DMS53 treated with DMSO at 0.1 percent for 48 hours (cell line): ENCODE measurements at regions not wholly inside any gene's neighbourhood (a gene's known extent, or its start where the extent isn't known, plus 50 kb on each side); places are given as distances from the start of the nearest gene placed in this dataset.

Experiments used
- DNase-seq: peaks from one replicate; lab custom pipeline; 2025; ENCODE audit not compliant: unreplicated experiment; lab: John Stamatoyannopoulos, UW

DNA sequence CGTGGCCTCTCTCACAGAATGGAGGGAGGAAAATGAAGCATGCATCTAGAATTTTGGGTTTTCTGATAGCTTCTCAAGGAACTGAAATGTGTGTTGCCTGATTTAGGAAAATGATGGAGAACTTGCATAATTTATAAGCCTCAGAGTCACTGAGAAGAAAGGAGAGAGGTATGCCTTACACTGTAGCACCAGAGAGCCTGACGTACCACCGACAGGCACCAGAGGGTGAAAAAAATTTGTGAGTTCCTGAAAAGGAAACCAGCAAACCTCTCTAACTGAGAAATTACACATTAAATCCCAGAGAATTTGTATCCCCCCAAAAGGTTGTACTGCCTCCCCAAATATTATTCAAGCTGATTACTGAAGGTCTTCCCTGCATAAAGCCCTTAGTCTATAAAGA, 915.3 kb upstream of the SLITRK6 start:
- no peak for DNase-seq

GRCh38 chr13:86725105-86725504, 925.9 kb upstream of the SLITRK6 start:
- no peak for DNase-seq

GRCh38 chr13:86729206-86729605, 930.0 kb upstream of the SLITRK6 start:
- no peak for DNase-seq

GRCh38 chr13:86731987-86732386, 932.8 kb upstream of the SLITRK6 start:
- DNase-seq: no peak

GRCh38 chr13:86737334-86737932, 933.7 kb upstream of the SLITRK5 start:
- no peak for DNase-seq

DNA sequence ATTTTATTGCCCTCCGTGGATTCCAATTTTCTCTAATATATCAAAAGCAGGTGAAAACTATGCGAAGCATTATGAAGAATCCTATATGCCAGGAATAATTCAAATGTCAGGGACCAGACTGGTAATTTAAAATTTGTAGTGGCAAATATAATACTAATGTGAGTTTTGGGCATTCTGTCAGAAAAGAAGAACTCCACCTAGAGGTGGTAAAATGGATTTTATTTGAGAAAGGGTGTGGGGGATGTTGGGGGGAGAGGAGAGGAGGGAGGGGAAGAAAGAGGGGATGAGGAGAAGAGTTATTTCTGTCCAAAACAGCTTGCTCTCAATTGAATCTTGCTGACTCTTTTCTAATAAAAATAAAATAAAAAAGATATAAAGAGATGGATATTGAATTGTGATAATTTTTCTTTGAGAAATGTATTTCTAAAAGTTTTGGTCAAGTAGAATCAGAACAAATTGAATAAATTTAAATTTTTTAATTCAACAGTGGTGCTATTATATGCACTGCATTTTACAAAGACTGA, 929.3 kb upstream of the SLITRK5 start:
- DNase-seq: no peak

GRCh38 chr13:86757236-86757978, 913.8 kb upstream of the SLITRK5 start:
- no peak for DNase-seq

GRCh38 chr13:86758116-86758515, 913.1 kb upstream of the SLITRK5 start:
- no peak for DNase-seq

DNA sequence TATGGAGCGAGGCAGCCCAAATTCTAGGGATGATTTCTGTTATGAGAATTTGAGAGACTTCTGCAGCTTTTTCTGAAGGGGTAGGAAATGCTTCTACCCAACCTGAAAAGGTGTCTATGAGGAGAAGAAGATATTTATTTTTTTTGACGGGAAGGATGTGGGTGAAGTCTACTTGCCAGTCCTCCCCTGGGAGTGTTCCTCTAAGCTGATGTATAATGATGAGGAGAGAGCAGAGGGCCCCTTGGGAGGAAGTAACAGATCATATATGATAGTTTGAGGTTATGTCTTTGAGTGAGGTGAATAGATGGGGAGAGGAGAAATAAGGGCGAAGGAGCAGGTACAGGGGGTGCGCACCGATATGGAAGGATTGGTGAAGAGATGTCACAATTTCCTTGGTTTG, 910.6 kb upstream of the SLITRK5 start:
- no peak for DNase-seq

GRCh38 chr13:86765462-86765861, 905.7 kb upstream of the SLITRK5 start:
- DNase-seq: no peak

- no peak for DNase-seq
These were observed 882.6 kb upstream of the SLITRK5 start for GRCh38 chr13:86788616-86789015.

DNA sequence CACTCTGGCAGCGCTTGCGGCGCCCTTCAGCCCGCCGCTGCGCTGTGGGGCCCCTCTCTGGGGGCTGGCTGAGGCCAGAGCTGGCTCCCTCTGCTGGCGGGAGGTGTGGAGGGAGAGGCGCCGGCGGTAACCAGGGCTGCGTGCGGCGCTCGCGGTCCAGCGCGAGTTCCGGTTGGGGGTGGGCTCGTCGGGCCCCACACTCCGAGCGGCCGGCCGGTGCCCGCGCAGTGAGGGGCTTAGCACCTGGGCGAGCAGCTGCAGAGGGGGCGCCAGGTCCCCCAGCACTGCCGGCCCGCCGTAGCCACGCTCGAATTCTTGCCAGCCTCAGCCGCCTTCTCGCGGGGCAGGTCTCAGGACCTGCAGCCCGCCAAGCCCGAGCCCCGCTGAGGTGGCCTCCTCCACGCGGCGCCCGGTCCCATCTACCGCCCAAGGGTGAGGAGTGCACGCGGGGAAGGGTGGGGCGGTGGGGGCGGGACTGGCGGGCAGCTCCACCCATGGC, 879.0 kb upstream of the SLITRK5 start:
- DNase-seq: no peak

DNA sequence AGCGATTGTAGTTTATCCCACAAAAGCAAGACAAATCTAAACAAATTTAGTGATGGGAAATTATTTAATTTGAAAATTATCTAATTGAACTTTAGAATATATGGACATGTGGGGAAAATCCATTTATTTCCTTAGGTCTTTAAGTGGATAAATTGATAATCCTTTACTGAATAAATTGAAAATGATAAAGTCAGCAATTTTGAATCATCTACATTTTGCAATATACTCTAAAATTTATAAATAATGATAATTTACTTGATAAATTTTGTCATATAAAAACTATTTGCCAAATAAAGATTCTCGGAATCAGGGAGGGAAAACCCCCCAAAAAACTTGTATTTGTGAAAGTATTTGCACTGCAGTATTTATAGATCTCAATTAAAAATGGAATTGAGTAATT, 875.3 kb upstream of the SLITRK5 start:
- DNase-seq: no peak

- DNase-seq: no peak
These were observed 860.8 kb upstream of the SLITRK5 start for GRCh38 chr13:86810361-86810760.

DNA sequence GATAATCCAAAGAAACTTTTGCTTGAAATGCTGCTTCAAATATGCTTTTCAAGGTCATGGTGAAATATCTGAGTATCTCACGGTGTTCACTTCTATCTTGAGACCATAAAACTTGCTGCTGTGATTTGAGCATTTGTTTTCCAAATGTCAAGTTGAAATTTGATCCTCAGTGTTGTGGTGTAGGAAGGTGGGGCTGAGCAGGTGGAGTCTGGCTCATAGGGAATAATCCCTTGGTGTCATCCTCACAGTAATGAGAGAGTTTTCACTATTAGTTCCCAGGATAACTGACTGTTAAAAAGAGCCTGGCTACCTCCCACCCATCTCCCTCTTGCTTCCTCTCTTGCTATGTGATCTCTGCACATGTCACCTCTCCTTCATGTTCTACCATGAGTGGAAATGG, 858.0 kb upstream of the SLITRK5 start:
- no peak for DNase-seq

DNA sequence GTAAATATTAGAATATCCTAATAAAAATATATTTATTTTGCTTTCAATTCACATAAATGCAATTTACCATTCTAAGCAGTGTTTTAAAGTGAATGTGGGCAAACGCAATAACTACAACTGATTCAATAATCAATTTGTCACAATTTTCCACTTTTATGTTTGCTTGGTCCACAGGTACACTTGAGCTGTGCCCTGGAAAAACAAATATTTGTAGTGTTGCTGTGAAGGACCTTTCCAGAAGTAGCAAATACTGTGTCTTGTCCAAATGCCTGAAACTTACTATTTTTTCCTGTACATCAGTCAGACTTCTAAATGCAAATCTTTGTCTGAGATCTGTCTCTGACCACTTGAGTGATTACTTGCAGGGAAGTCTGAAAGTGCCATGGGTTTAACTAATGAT, 845.8 kb upstream of the SLITRK5 start:
- DNase-seq: peak; percentile 23

GRCh38 chr13:86826232-86826631, 844.9 kb upstream of the SLITRK5 start:
- DNase-seq: no peak

GRCh38 chr13:86830046-86830445, 841.1 kb upstream of the SLITRK5 start:
- DNase-seq: no peak

DNA sequence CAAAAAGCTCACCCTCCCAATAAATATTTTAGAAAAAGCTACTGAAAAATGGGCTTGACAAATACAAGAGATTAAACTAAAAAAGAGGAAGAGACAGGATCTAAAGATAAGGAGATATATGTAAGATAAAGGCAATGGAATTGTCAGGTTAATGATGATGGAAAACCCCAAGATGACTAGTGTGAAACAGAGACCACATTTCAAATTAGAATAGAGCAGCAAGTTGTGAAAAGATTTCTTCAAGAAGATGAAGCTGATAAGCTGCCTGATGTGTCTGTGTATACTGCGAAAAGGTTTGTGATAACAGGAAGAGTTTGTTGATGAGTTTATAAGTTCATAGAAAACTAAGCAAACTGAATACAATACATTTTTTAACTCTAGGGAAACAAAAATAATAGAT, 840.1 kb upstream of the SLITRK5 start:
- no peak for DNase-seq

GRCh38 chr13:86838411-86839120, 832.6 kb upstream of the SLITRK5 start:
- DNase-seq: no peak

DNA sequence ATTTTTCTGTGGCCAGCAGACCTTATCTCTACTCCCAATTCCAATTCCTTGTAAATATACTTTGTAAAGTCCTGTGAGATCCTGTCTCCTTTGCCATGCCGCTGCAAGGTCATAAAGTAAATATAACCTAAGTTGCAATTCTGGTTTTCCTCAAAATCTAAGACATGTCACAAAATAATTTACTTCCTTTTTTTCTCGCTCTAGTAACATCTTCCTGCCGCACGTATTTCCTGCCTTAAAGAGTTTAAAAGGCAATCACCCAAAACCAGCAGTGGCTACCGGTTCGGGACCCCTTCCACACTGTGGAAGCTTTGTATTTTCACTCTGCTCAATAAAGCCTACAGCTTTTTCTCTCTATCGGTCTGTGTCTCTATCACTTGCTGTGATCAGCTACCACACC, 832.0 kb upstream of the SLITRK5 start:
- DNase-seq: no peak
